Activated T-cell treated with anti-CD3 and anti-CD28 coated beads for 1 hour (primary cell): ENCODE measurements at regions not wholly inside any gene's neighbourhood (a gene's known extent, or its start where the extent isn't known, plus 50 kb on each side); places are given as distances from the start of the nearest gene placed in this dataset.
"Not testable (repeated sequence)": the region's sequence is repeated elsewhere in the genome, so short reads cannot be mapped to it uniquely, and the experiment has no call there.

Experiments
- DNase-seq: peaks from one replicate; pipeline ENCODE4 v3.0.0-alpha.2; 2020; ENCODE audit warnings: low read depth

DNA sequence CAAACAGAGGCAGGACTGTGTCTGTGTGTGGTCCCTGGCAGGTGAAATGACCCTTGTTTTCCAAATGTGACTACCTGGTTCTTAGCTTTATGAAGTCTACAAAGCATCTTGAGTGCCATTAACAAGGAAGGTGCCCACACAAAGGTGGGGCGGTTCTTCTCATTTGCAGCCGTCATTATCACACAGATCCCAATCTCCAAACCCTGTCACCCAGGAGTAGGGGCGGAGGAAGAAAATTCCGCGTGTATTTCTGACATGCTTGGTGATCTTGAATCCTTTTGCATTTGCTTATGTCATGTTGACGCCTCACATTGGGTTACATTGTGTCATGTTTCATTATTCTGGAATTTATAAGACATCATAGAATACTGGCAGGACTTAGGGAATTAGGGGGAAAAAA lies 277.3 kb downstream of the VRK1 start:
- DNase-seq: no peak

DNA sequence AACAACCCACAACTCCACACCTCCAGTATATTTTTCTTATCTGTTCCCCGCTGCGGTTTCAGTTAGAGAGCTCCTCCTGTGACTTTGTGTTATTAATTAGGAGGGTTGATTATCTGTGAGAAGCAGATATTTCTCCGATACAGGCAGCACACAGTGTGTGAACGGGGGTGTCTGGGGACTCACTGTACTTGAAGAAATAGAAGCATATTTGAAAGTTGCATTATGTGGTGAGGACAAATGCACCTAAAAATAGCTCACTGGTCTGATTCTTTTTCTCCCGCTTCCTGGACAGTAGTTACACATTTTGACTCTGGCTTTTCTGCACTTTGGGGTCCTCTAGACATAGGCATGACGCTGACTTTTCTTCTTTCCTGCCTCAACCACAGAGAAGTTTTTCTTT lies 277.7 kb downstream of the VRK1 start:
- DNase-seq: no peak

DNA sequence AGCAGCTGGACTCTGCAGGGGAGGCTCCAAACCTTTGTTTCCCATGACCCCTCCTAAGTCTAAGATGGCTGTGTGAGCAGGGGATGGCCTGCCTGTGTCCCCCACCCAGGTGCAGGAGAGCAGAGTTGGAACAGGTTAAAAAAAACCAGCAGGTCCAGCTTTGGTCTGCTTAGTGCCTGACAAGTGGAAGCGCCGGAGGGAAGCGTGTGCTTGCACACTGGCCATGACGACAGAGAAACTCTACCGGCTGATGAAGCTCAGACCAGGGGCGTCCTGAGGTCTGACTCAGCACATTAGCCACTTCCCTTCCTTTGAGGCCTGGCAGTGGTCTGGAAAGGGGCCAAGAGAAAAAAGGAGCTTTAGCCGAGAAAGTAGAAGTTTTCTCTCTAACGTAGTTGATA lies 280.1 kb downstream of the VRK1 start:
- DNase-seq: no peak

DNA sequence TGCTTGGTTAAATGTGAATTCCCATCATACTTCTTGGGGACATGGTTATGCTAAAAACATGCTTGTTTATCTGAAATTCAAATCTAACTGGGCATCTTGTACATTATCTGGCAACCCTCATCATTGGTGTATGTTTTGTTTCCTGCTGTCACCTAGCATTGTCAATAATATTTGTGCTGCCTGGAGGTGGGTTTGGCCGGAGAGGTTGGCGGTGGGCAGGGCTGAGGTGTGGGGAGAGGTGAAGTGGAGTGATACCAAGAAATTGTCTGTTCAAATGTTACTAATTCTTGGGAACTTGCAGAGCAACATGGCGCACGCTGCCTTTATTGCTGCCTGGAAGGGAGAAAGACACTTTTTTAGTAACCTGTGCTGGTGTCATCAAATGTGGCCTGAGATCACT lies 280.5 kb downstream of the VRK1 start:
- DNase-seq: no peak

DNA sequence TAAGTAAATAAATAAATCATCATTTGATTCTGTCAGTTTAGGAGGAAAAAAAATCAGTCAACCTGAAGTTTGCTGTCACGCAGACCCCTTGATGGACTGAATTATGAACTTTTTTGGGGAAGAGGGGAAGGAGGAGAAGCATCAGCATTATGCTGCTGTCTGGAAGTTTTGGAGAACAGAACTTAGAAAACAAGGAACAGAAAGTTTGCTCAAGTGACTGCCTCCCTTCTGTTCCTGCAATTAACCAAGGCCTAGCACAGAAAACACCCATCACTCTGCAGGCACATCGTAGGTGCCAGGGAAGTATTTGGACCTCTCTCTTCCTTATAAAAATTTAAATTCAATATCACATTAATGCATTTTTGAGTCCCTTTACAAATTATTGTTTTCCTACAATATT lies 283.8 kb downstream of the VRK1 start:
- no peak for DNase-seq

DNA sequence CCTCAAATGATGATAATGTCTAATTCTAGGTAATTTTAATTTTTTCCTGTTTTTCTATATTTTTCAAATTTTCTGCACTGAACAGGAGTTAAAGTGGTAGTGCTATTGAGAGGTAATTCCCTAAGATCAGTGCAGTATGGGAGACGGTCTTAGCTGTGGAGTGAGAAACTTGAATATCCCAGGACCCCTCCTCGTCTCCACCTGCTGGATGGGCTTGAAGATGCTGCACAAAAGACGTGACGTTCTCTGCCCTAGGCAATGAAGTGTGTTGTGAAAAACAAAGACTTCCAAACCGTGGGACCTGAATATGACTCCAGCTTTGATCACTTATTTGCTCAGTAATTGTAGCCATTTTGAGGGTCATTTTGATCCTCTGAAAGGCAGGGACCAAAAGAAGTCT lies 298.1 kb downstream of the VRK1 start:
- no peak for DNase-seq

DNA sequence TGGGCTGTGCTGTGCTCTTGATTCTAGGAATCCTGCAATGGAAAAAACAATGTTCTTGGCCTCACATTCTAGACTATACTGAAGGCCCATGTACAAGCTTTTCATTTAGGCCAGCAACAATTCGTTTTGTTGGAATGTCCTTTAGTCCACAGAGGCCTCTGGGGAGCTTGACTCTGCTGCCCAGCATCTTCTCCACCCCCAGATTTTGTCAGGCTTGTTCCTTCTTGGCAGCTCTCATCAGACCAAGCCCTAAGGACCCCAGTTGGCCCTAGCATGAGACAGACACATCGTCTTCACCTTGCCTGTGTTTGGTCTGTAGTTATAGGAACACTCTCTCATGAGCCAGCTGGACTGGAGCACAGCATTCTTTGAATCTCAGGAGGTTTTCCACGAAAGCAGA lies 300.1 kb downstream of the VRK1 start:
- no peak for DNase-seq

DNA sequence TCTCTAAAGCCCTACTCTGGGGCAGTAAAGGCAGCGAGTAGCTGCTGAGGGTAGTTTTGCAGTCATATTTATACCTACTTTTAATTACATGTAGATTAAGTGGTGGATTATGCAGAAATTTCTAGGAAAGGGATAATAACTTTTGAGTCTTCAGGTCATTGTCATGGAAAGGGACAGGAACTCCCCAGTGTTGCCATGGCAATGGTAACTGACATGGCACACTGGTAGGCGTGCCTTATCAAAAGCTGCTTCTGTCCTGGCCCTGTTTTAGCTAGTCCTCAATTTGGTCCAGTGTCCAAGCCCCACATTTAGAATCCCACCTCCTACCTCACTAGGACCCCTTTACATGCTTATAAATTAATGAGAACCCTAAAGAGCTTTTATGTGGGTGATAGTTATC lies 303.1 kb downstream of the VRK1 start:
- DNase-seq: no peak

DNA sequence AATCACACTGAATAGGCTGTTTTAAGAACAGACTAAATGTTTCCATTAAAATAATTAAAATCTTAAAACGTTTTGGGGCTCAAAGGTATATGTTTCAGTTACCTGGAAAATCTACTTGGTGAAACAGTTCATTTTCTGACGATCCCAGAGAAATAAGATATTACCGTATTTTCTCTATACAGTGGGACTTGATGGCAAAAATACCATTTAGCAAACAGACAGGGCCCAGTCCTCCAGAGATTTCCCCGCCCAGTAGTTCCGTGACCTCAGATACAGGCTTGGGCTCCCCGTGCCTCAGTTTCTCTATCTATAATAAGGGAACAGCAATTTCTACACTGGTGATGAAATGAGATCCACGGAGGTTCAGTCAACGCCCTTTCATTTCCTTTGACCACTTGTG lies 304.4 kb downstream of the VRK1 start:
- DNase-seq: no peak

DNA sequence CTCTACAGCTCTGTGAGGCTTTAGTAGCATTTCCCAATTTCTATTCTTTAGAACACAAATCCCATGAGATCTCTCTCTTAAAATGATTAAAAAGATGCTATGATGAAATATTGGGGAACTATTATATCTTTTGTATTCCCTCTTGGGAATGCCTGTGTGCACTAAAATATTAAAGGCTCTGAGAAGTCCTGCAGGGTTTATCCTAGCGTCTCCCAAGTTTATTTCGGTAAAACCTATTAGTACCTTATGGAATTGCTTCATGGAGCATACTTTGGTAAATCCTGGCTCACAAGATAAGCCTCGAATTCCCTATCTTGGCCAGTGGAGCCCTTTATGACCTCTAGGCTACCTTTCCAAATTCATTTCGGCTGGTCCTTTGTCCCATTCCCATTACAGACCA lies 306.8 kb downstream of the VRK1 start:
- DNase-seq: no peak

DNA sequence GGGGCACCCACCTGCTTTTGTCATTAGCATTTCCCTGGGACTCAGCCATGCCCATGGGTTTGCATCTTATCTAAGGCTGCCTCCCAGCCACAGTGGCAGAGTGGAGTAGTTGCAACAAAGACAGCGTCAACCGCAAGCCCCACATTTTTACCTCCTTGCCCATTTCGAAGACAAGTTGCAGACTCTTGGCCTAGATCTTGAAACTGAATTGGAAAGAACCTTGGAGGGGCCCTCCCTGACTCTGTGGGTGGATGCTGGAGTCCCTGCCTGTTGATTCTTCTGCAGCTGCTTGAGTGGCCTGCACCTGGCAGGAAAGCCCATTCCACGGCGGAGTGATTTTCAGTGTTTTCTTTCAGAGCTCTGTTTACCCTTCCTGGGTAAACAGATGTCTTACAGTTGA lies 309.0 kb downstream of the VRK1 start:
- no peak for DNase-seq

DNA sequence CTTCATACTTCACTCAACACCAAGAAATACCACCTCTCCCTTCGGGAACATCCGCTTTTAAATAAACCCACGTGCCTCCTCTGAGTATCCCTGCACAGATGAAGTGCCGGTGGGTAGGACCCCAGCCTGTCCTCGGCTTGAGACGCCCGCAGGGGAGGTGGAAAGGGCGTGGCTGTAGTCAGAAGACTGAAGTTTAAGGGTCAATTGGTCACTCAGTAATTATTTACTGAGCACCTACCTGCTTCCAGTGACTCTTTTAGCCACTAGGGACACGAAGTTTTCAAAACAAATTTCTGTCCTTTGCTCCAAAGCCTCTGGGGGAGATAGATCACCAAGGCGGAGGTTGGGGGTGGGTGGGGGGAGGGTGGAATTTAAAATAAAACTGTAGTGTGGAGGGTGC lies 309.4 kb downstream of the VRK1 start:
- no peak for DNase-seq

DNA sequence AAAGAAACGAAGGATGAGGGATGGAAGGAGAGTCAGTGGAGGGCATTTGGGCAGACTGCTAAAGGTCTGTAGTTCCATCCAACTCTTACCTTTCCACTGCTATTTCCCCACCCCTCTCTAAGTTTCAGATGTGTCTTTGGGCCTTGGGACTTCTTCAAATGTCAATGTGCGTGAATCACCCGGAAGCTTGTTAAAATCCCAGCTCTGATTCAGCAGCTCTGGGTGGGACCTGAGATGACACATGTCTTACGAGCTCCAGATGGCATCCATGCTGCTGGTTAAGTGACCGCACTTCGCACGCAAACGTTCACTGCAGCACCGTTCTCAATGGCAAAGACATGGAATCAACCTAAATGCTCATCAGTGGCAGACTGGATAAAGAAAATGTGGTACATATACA lies 309.9 kb downstream of the VRK1 start:
- no peak for DNase-seq

DNA sequence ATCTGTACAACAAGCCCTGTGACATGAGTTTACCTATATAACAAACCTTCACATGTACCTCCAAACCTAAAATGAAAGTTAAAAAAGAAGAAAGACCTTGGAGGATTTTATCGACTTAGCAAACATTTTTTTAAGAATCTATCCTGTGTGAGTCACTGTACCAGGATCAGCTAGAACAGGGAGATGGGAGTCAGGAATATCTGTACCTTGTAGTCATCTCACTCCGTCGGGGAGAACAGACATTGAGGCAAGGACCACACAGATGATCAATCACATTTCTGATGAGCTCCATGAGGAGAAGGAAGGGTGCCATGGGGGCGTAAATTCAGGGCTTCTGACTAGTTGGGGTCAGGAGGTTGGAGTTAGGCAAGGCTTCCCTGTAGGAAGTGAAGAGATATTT lies 310.6 kb downstream of the VRK1 start:
- DNase-seq: no peak

DNA sequence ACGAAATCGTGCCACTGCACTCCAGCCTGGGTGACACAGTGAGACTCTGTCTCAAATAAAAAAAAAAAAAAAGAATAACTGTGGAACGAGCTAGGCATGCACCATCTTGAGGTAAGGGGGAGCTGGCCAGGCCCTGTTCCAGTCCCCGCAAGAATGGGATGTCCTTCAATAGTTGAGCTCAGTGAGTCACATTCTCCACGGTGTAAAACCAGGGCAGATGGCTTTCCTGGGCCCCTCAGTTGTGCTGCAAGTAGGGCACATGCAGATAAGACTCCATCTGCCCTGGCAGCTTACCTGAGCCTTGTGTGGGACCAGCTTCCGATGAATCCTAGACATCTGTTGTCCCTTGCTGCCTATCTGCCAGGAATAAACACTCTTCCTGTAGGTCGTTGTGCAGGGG lies 312.1 kb downstream of the VRK1 start:
- DNase-seq: no peak

DNA sequence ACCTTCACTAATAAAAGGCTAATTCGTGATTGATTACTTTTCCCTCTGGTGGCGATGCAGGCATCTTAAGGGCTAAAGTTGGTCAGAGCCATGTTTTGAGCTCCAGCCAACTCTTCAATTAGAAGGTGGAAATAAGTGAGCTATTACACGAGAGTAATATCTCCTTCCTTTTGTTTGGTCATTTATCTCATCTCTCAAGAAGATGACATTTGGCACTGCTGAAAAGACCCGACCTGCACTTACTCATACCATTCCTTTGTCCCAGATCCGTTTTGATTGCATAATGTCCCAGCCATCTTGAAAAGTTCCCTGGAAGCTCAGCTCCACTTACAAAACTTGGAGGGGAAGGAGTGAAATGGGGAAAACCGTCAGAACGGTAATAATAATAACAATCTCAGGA lies 316.2 kb downstream of the VRK1 start:
- no peak for DNase-seq

DNA sequence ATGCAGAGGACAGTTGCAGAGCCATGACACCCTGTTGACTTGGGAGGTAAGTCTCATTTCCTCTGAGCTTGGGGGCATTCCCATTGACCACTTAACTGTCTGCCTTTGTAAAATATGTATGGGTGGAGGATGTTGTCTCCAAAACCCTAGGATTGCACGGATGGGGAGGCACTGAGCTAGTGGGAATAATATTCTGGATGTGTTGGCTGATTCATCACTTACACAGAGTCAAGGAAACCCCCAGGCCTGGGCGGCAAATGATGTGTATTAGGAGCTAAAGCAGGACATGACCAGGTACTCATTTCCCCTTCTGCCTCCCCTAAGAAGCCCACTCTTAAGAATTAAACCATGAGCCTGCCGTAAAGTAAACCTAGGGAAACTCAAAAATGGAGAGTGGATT lies 319.4 kb downstream of the VRK1 start:
- no peak for DNase-seq

DNA sequence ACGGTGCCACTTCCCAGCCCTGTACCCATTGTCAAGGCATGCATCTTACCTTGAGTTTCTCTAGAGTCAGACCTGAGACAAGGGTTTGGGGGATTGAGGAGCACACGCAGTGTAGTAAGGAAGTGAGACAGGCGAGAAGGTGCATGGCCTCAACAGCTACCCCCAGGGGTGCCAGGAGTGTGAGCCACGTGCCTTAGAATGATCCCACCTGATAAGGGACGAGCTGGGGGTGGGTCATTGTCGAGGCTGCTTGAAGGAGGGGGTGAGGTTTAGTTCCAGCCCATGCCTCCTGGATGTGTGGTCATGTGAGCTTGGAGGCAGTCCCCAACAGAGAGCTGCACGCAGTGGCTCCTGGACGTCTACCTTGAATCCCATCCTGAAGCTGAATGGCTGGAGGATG lies 320.5 kb downstream of the VRK1 start:
- DNase-seq: no peak

DNA sequence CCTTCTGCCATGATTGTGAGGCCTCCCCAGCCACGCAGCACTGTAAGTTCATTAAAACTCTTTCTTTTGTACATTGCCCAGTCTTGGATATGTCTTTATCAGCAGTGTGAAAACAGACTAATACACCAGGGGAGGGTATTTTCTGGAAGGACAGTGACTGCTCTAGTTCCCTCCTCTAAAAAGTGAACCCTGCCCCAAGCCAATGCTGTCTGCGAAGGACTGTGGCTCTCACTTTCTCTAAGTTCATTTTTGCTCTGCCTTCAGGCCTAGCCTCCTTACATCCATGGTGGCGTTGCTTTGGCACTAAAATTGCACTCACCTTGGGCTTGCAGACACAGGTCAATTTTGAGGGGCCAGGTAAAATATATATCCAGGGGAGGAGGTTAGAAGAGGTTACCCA lies 323.0 kb downstream of the VRK1 start:
- no peak for DNase-seq

DNA sequence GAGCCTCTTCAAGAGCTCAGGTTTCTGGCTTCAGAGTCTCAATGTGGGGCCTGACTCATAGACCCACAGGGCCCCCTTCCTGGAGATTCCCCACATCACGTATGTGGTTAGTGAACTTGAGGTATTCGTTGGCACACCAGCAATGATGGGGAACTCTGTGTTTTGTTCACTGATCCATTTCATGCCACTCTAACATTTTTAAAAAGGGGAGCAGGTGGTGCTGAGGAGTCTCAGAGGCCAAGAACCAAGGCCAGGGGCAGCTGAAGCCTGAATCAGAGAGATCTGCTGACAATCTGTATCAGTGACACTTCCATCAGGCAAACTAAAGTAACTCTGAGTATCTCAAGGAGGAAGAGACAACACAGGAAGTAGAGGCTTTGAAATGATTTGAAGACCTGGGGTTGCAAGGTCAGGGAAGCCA lies 323.4 kb downstream of the VRK1 start:
- peak; percentile 24 for DNase-seq

DNA sequence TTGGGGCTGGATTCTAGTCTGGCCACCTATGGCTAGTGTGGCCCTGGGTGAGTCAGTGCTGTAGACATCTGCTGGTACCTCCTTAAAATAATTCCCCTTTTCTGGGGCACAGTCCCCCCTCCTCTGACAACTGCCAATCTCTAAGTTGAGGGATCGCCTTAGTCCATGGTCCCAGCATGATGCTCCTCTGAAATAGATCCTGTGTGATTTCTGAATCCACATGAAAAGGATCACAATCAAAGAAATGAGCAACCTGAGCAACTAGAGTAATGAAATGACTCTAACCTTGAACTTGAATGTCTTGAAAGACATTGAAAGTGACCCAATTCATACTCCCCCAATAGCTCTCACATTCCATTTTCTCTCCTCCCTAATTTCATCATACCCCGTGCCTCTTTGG lies 332.5 kb downstream of the VRK1 start:
- DNase-seq: no peak

DNA sequence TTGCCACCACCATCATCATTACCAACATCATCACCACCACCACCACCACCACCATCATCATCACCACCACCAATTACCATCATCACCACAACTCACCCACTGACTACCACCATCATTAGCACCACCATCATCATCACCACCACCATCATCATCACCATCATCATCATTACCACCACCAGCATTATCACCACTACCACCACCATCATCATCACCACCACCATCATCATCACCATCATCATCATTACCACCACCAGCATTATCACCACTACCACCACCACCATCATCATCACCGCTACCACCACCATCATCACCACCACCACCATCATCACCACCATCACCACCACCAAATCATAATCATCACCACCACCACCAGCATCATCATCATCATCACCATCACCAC lies 338.7 kb downstream of the VRK1 start:
- not testable (repeated sequence) for DNase-seq

DNA sequence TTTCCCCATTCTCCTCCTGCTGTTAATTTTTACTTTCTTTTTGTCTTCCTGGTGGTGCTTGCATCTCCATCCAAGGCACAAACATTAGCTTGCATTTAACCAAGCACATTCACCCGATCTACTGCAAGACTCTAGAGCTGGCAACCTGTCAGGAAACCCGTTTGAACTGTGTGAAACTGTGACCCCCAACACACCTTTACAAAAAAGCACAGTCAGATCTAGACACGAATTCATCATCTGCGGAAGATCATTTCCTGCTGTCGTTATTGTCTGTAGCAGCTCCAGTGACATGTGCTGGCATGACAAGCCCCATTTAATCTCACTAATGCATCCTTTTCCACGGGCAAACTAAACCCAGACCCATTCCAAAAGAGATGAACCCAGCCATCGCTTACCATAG lies 340.5 kb downstream of the VRK1 start:
- DNase-seq: no peak

DNA sequence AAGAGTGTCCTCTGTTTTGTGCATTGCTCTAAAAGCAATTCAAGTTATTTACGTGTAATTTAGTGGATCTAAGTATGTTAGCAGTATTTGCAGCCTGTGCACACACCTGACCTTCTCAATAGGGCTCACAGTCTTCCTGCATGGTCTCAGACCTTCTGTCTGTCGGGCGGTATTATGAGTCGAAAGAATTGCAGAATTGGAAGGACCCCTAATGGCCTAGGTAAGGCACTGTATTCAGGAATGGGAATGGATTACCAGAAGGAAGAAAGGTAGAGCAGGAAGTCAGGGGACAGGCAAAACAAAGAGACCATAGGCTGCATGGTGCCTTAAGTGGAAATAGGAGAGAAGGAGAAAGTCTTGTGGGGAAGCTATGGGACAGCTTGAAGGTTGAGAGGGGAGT lies 341.6 kb downstream of the VRK1 start:
- no peak for DNase-seq

DNA sequence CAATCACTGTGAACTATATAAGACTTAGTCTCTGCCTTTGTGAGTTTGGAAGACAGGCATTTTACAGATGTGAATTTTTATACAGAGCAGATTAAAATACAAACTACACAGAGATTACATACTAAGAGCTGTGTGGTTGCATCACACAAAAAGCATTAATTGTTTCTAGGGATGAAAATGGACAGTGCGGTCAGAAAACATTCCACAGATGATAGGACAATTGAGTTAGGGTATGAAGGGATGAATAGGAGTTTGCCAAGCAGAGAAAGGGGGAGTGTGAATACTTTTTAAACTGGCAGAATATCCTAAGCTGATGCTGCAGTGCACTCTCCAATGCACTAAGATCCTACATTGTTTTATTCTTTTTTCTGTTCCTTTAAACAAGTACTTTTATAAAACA lies 345.8 kb downstream of the VRK1 start:
- DNase-seq: no peak

DNA sequence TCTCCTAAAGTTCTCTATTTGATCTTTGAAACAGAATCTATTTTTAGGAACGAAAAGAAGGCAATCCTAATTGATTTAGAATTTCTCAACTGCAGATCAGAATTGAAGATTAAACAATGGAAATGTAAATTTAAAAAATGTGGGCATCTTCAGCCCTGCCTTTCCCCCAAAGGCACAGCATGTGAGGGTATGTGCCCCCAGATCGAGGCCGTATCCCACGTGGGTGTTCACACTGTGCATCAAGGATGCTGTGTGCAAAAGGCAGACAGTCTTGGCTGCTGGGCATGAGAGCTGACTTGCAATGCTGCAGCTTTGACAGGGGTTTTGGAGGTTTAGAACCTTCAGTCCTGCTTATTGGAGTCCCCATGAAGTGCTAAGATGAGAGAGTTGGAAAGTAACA lies 346.3 kb downstream of the VRK1 start:
- DNase-seq: no peak
